GM19035 (cell line): ENCODE measurements at regions not wholly inside any gene's neighbourhood (a gene's known extent, or its start where the extent isn't known, plus 50 kb on each side); places are given as distances from the start of the nearest gene placed in this dataset.
"Not testable (repeated sequence)": the region's sequence is repeated elsewhere in the genome, so short reads cannot be mapped to it uniquely, and the experiment has no call there.

Experiments
- ATAC-seq: cut with Tn5 transposase; IDR thresholded peaks from one replicate; pipeline ENCODE4 v1.9.1; 2021; ENCODE audit not compliant: unreplicated experiment

- ATAC-seq = no peak
Measured at GRCh38 chr17:55903028-55903690, 152.3 kb downstream of the PCTP start.

- ATAC-seq = no peak
Measured at GRCh38 chr17:55909776-55910175, 158.9 kb downstream of the PCTP start.

- ATAC-seq = no peak
Measured at GRCh38 chr17:55911186-55911585, 160.3 kb downstream of the PCTP start.

DNA sequence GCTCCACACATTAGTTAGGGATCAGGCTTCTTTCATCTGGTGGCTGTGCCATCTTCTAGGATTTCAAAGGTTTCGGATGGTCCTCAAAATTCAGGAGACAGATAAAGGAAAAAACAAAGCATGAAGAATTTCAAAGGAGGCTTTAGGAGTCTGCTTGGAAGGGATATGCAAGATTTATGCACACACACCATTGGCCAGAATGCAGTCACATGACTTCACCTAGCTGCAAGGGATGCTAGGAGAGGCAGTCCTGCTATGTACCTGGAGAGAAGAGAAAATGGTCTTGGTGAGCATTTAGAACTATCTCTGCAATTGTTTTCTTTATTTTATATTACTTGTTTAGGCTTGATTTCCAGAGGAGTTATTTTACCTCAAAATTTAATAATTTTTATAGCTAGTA is 174.6 kb downstream of the PCTP start:
- no peak for ATAC-seq

GRCh38 chr17:55926276-55926990 is 175.6 kb downstream of the PCTP start:
- no peak for ATAC-seq

GRCh38 chr17:55930291-55930809 is 179.5 kb downstream of the PCTP start:
- no peak for ATAC-seq

DNA sequence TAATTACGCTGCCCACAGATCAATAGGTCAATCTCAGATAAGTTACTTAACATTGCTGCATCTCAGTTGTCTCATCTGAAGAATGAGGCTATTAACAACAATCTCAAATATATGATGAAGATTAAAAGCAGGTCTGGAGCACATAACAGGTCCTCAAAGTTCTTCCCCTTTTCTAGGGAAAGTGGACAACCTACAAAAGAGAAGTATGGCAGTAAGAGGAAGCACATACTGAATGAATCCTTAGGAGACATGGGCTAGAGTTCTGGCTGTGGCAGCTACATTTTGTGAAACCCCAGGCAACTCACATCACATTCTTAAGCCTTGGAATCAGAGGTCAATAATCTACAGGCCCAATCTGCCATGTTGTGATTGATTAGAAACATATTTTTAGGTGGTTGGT is 180.6 kb downstream of the PCTP start:
- no peak for ATAC-seq

GRCh38 chr17:55932973-55933372 is 182.1 kb downstream of the PCTP start:
- no peak for ATAC-seq

DNA sequence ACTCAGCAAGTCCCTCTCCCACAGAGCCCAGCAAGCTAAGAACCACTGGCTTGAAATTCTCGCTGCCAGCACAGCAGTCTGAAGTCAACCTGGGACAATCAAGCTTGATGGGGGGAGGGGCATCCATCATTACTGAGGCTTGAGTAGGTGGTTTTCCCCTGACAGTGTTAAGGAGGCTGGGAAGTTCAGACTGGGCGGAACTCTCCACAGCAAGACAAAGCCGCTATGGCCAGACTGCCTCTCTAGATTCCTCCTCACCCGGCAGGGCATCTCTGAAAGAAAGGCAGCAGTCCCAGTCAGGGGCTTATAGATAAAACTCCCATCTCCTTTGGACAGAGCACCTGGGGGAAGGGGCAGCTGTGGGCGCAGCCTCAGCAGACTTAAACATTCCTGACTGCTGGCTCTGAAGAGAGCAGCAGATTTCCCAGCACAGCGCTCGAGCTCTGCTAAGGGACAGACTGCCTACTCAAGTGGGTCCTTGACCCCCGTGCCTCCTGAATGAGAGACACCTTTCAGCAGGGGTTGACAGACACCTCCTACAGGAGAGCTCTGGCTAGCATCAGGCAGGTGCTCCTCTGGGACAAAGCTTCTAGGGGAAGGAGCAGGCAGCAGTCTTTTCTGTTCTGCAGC is 188.4 kb downstream of the PCTP start:
- not testable (repeated sequence) for ATAC-seq

DNA sequence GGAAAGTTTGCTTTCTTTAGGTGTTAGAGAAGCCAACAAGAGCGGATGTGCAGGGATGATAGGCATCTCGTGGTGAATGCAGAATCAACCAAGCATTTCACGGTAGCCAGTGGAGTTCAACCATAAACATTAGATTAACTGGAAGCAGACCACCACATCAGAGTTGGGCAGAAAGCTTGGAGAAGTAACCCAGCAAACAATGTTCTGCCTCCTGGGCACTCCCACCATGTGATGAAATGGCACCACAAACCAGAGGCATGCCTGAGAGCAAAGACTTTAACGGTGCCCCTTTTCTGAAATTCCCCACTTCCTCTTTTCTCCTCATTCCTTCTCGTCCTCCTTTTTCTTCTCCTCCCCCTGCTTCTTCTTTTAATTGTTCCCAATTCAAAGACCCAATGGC is 193.5 kb upstream of the ANKFN1 start:
- no peak for ATAC-seq

DNA sequence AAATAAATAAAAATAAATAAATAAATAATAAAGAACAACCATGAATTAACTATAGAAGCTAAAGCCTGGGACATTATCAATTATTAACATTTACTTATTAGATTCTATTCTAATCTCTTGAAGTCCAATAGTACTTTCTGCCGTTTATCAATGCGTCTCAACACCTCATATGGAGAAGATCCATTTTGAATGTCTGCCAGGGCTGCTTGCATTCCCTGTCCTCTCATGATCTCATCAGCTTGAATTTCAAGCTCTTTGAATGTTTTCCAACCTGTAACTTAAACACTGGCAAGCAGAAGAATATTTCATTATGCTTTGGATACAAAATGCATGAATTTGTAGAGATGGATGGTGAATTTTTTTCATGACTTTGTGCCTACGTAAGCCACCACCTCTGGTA is 191.9 kb upstream of the ANKFN1 start:
- no peak for ATAC-seq

GRCh38 chr17:55962951-55963401 is 190.3 kb upstream of the ANKFN1 start:
- ATAC-seq = no peak

DNA sequence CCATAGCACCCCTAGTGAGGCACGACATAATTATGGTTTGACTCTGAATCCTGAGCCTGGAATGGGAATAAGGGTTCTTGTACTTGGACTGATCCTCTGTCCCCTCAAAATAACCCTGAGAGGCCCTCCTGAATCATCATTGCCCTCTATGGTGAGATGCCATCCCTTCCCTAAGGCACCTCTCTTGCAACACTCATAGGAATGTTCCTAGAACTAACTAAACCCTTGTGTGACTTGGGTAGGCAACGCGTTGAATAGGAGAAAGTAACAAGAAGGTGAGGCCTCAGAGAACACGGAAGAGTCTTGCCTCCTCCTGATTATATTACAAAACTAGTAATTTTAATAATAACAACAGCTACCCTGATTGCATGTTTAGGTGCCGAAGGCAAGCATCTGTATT is 189.1 kb upstream of the ANKFN1 start:
- ATAC-seq = no peak

- no peak for ATAC-seq
Measured at GRCh38 chr17:55965051-55965450, 188.2 kb upstream of the ANKFN1 start.

- ATAC-seq = no peak
Measured at GRCh38 chr17:55969562-55970324, 183.5 kb upstream of the ANKFN1 start.

DNA sequence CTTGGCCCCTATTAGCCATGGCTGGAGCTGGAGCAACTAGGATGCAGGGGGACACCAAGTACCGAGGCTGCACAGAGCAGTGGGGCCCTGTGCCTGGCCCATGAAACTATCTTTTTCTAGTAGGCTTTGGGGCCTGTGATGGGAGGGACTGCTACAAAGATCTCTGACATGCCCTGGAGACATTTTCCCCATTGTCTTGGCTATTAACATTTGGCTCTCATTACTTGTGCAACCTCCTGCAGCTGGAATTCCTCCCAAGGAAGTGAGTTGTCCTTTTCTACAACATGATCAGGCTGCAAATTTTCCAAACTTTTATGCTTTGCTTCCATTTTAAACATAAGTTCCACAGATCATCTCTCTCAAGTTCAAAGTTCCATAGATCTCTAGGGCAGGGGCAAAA is 174.7 kb upstream of the ANKFN1 start:
- ATAC-seq = no peak

DNA sequence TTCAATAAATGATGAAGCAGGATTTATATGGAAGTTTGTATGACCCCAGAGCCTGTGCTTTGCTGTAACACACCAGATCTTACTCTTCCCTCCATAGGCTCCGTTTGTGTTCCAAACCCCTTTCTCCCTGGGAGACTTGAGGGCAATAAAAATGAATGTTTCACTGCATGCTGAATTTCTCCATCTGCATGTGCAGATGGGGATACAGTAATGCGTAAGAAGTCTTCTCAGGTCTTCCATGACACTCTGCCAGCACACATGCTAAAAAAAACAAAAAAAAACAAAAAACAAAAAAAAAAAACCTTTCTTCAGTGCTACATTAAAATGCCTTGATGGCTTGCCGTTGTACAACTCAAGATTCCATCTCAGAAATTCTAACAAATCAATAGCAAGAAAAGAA is 170.2 kb upstream of the ANKFN1 start:
- ATAC-seq = no peak

DNA sequence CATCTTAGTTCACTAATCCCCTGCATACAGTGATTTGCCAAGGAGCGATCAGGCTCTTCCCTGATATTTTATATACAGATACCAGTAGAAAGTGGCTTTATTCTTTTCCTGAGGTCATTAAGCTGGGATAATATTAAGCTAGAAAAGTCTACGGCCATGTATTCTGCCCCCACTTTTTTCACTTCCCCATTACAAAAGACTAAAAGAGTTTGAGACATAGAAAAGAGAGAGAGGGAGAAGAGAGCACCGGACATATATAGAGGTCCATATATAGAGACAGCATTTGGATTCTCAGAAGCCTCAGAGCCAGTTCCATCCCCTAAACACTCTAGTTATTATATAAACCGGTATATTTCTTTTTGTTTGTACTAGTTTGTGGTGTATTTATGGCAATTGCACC is 166.5 kb upstream of the ANKFN1 start:
- ATAC-seq = no peak

DNA sequence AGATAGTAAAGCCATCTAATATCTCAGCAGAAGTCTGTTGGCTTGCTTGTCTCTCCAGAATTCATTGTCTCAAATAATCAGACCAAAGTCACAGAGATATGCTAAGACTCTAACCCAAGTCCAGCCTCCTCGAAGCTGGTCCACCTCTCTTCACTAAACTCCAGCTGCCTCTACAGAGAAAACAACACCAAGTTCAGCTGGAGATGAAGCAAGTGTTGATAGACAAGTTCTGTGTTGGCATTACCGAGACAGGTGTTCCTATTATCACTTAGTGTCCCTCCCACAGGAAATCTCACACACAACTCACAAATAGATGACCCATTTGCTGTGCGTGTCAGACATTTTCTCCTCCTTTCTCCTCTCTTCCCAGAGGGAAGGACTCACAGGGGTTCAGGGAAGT is 164.4 kb upstream of the ANKFN1 start:
- ATAC-seq = no peak

- ATAC-seq = no peak
Measured at GRCh38 chr17:55990332-55991006, 162.8 kb upstream of the ANKFN1 start.

DNA sequence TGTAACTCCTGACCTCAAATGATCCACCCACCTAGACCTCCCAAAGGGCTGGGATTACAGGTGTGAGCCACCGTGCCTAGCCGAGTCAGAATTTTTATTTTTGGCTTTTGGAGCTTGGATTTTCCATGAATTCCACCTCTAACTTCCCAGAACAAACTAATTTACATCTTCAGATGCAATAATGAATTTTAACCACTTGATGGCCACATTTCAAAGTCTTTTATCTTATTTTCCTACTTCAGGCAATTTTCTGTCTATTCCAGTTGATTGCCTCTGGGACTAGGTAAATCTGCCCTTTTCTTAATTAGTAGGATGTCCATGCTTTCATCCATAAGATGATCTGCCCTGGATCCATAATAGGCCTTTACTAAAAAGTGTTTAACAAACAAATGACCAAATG is 156.4 kb upstream of the ANKFN1 start:
- no peak for ATAC-seq
